ENCODE measurements at regions not wholly inside any gene's neighbourhood (a gene's known extent, or its start where the extent isn't known, plus 50 kb on each side); places are given as distances from the start of the nearest gene placed in this dataset.

DNA sequence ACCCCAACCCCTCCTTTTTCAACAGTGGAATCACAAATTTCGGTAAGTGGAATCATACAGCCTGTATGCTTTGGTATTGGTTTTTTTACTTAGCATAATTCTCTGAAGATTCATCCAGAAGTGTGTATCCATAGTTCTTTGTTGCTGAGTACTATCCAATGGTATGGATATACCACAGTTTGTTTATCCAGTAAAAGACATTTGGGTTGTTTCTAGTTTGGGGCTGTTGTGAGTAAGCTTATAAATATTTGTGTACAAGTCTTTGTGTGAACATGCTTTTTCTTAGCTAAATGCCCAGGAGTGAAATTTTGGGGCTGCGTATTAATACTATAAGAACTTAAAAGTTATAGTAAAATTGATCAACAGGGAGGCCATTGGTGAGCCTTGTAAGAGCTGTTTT, 57.5 kb upstream of the GC start:
- POLR2A ChIA-PET (ENCODE audit: partially characterized antibody) = no interaction called here
- no peak for TF ChIP-seq CHD7 (IDR thresholded peaks at IDR 0.05; ENCODE audit: insufficient replicate concordance, low read length)

More for the DNA sequence above, 57.5 kb upstream of the GC start:
- Histone ChIP-seq H3K27me3 (replicated peaks in 1 of 4; ENCODE audit: control insufficient read depth in 3 of 4, extremely low read depth in 1 of 4, insufficient read depth in 3 of 4, low read length in 3 of 4) (no peaks in the 10 kb centered on the region), H3K4me3 (ENCODE audit: extremely low read depth in 1 of 4, insufficient read depth in 2 of 4, low read depth in 3 of 4, low read length in 4 of 4) (no peak overlapping the region), H2AK5ac (ENCODE audit: low read depth, low read length) (no peak overlapping the region), H4K5ac (ENCODE audit: insufficient read length, low read depth, low read length) (no peak overlapping the region), H4K8ac (ENCODE audit: extremely low read depth, insufficient read depth, low read length) (no peak overlapping the region), H3K56ac (replicated peaks; ENCODE audit: insufficient read length, low read depth, low read length) (no peak overlapping the region), H2BK5ac (ENCODE audit: low read depth, low read length) (no peak overlapping the region), H3K4ac (replicated peaks; ENCODE audit: insufficient read length, low read depth, low read length) (no peak overlapping the region), H3K79me2 (ENCODE audit: control insufficient read depth in 1 of 2, insufficient read depth in 2 of 2, low read length in 2 of 2) (no peaks in the 10 kb centered on the region), H3K18ac (ENCODE audit: extremely low read depth, low read length) (no peak overlapping the region), H4K91ac (replicated peaks; ENCODE audit: insufficient read length, low read length) (no peak overlapping the region), H2BK120ac (replicated peaks; ENCODE audit: low read depth, low read length) (no peak overlapping the region), H3K79me1 (ENCODE audit: low read depth, low read length) (no peaks in the 10 kb centered on the region), H2BK15ac (ENCODE audit: low read length) (no peak overlapping the region), H3K27ac (ENCODE audit: low read depth, low read length) (no peak overlapping the region), H3K36me3 (ENCODE audit: control insufficient read depth in 2 of 4, insufficient read depth in 4 of 4, low read length in 3 of 4) (no peaks in the 10 kb centered on the region), H3K23ac (ENCODE audit: insufficient read length) (no peak overlapping the region), H3K9ac (replicated peaks in 1 of 4; ENCODE audit: extremely low read depth in 1 of 4, low read depth in 3 of 4, low read length in 3 of 4) (no peak overlapping the region), H3K14ac (ENCODE audit: insufficient read length) (no peak overlapping the region), H2BK20ac (ENCODE audit: low read length) (no peak overlapping the region), H2AFZ (ENCODE audit: low read length) (no peak overlapping the region), H3K4me1 (replicated peaks in 1 of 4; ENCODE audit: control insufficient read depth in 3 of 4, insufficient read depth in 4 of 4, low read length in 3 of 4) (no peaks in the 10 kb centered on the region; a peak in 1 of 7 replicates), H3K4me2 (ENCODE audit: insufficient read depth in 1 of 2, low read depth in 2 of 2, low read length in 2 of 2) (no peak overlapping the region), H3K23me2 (ENCODE audit: low read depth, low read length) (no peaks in the 10 kb centered on the region), H4K20me1 (replicated peaks in 1 of 2; ENCODE audit: control insufficient read depth in 1 of 2, insufficient read depth in 2 of 2, low read length in 2 of 2) (no peaks in the 10 kb centered on the region), H2BK12ac (ENCODE audit: low read depth, low read length) (no peak overlapping the region), H3K9me3 (ENCODE audit: insufficient read depth in 2 of 2, low read depth in 1 of 2, low read length in 1 of 2) (no peaks in the 10 kb centered on the region)
- CTCF ChIA-PET (ENCODE audit: partially characterized antibody) = no interaction called here
- FAIRE-seq = no peak
- 98% methylated on average over 2 of the region's 2 CpGs; no CpG with 5 or more reads in 1 of the 2 experiments for WGBS, 2 experiments (ENCODE audit: extremely low coverage in 1 of 2, insufficient coverage in 1 of 2, insufficient read length in 1 of 2, insufficient replicate concordance in 2 of 2, low coverage in 1 of 2, low lambda C conversion rate in 2 of 2, missing lambda C conversion rate in 1 of 2)
- no peak for DNase-seq (ENCODE audit: low read depth in 1 of 2, low spot score in 2 of 2)
